Endothelial cell of umbilical vein (primary cell): ENCODE measurements at regions not wholly inside any gene's neighbourhood (a gene's known extent, or its start where the extent isn't known, plus 50 kb on each side); places are given as distances from the start of the nearest gene placed in this dataset.

Source experiments
- CTCF ChIP-seq, 2 donors: IDR thresholded peaks; 1 replicate in 1 of 2; 2 replicates in 1 of 2; pipeline ENCODE4 v1.5.1; 2011; ENCODE audit warnings: low read length in 2 of 2, mild to moderate bottlenecking in 2 of 2, moderate library complexity in 2 of 2, control low read depth in 1 of 2, inconsistent platforms in 1 of 2, low read depth in 1 of 2; ENCODE audit not compliant: insufficient read depth in 1 of 2; ENCODE audit errors: extremely low read depth in 1 of 2
- EZH2 ChIP-seq: IDR thresholded peaks from 2 replicates; pipeline ENCODE4 v1.6.1; 2012; ENCODE audit warnings: borderline replicate concordance, low read depth, mild to moderate bottlenecking, moderate library complexity, low read length, inconsistent platforms; ENCODE audit not compliant: severe bottlenecking
- FOS ChIP-seq: IDR thresholded peaks from 2 replicates; pipeline ENCODE4 v1.6.1; 2011; ENCODE audit warnings: mild to moderate bottlenecking, low read length, moderate library complexity, borderline replicate concordance; ENCODE audit not compliant: insufficient read depth
- JUN ChIP-seq: IDR thresholded peaks from 2 replicates; pipeline ENCODE4 v1.6.1; 2011; ENCODE audit warnings: borderline replicate concordance, low read depth; ENCODE audit not compliant: insufficient read length, insufficient read depth
- MAX ChIP-seq: IDR thresholded peaks from 2 replicates; pipeline ENCODE4 v1.6.1; 2011; ENCODE audit not compliant: insufficient read depth, insufficient read length
- POLR2A ChIP-seq: IDR thresholded peaks from 2 replicates; pipeline ENCODE4 v1.6.1; 2012; ENCODE audit warnings: low read depth, mild to moderate bottlenecking, control low read depth, low read length
- POLR2AphosphoS5 ChIP-seq: IDR thresholded peaks from 2 replicates; pipeline ENCODE4 v1.6.1; 2012; ENCODE audit warnings: low read depth, mild to moderate bottlenecking, control low read depth, low read length, moderate library complexity; ENCODE audit not compliant: insufficient read depth

GRCh38 chr6:119521251-119521650 is 171.7 kb upstream of the MAN1A1 start:
- TF ChIP-seq CTCF (IDR thresholded peaks at IDR 0.05; ENCODE audit: extremely low read depth in 1 of 2, insufficient read depth in 1 of 2, low read depth in 1 of 2, low read length in 2 of 2) (no peak), POLR2A (no peak), MAX (no peak), JUN (no peak), POLR2AphosphoS5 (no peak), EZH2 (no peak), FOS (no peak)
